ENCODE measurements at regions not wholly inside any gene's neighbourhood (a gene's known extent, or its start where the extent isn't known, plus 50 kb on each side); places are given as distances from the start of the nearest gene placed in this dataset.
"Not testable (repeated sequence)": the region's sequence is repeated elsewhere in the genome, so short reads cannot be mapped to it uniquely, and the experiment has no call there.

DNA sequence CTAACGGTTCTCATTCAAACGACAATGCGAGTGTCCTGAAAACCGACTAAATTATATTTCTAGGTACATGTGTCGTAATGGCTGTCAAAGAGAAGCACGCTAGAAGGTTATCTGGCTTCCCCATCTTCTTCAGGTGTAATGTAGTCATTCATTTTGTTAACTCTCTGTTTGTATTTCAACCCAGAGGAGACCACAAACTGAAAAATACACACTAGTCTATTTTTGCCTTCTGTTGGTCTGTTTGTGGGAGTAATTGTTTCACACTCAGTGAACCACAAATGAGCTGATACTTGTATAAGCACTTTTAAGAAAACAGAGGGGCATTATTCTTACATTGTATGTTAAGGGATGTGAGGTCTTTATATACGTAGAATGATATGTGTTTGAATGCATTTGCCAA, 305.9 kb downstream of the GATA3 start:
- H3K9me3 ChIP-seq: no peaks in the 10 kb centered on the region
- DNase-seq: no peak
- H3K27me3 ChIP-seq: no peaks in the 10 kb centered on the region
- no peaks in the 10 kb centered on the region for H3K36me3 ChIP-seq
- no peak overlapping the region for H3K4me3 ChIP-seq

DNA sequence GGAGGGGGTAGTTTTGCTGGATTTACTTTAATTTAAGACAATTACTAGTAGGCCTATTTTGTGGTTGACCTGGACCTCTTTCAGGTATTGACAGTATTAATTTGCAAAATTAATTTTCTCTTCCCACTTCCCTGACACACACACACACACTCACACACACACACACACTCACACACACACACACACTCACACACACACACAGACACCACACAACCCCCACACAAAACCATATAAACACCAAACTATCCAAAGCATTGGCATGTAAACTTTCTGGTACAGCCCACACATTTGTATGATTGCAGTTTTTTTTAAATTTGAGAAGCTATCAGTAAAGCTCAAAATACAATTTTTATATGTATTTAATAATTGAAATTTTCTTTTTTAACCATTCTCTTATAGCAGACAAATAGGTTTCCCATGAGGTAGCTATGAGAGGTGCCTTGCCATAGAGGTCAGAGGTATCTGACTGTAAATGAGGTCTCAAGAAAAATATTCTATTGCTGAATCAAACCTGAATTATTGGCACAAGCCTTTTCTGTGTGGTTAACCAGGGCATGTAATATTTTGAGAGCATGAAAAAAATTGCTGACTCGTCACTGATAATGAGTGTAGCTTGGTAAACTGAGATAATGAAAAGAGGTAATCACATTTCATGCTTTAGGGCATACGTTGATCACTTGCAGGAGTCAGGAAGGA, 306.5 kb downstream of the GATA3 start:
- H3K27me3 ChIP-seq: no peaks in the 10 kb centered on the region
- no peaks in the 10 kb centered on the region for H3K9me3 ChIP-seq
- DNase-seq: no peak
- H3K36me3 ChIP-seq: no peaks in the 10 kb centered on the region
- no peak overlapping the region for H3K4me3 ChIP-seq

DNA sequence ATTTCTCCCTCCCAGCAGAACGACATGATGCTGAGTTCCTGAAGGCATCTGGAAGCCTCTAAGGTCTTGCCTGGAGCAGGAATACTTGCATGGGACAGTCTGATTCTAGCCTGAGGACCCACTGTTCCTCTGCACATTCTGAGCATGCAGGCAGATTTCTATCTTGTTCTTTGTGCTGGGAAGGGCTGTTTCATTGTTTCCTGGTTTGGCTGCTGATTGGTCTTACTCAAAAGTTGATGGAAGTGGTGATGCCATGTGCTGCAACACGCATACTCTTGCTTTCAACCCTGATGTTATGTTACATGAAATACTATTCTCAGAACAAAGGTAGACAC, 307.0 kb downstream of the GATA3 start:
- DNase-seq: no peak
- Histone ChIP-seq H3K9me3 (no peaks in the 10 kb centered on the region), H3K4me3 (no peak overlapping the region), H3K27me3 (no peaks in the 10 kb centered on the region), H3K36me3 (no peaks in the 10 kb centered on the region)

DNA sequence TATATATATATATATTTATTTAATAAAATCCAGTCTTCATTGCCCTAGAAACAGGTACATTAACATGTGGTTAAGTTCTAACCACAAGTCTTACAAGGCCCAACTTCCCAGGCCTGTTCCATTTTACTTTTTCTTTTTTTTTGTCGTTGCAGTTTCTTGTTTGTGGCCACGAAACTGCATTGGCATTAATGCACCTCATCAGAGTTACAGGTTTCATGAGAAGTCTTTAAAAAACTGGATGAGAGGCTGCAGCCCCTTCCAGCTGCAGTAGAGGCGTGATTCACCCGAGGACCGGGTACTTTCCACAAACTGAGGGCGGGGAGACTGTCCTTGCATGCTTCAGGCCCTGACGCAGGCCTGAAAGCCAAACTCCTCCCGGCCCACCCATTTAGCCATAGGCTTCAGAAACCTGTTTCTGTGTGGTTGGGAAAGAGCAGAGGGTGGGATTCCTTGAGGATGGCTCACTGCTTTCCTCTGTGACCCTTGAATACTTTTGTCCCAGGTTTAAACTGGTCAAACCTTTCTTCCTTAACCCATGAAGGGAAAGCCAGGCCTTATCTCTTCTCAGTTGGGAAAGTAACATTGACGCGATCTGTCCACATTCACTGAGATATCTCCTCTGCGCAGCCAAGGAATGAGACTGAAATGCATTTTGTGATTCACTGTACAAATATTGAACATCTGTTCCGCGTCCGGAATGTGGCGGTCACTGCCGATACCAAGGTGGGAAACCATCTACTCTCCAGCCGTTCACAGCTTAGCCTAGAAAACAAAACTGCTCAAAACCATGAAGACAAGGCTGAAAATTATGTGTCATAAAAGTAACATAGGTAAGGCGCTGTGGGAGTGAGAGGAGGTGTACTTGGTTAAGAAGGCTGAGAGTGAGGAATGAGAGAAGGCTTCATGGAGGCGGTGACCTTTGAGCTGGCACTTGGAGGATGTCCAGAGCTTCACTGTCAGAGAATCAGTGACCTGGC, 311.7 kb downstream of the GATA3 start:
- no peaks in the 10 kb centered on the region for H3K27me3 ChIP-seq
- H3K4me3 ChIP-seq: no peak overlapping the region
- peak; percentile 30 for DNase-seq
- H3K9me3 ChIP-seq: no peaks in the 10 kb centered on the region
- H3K36me3 ChIP-seq: no peaks in the 10 kb centered on the region

DNA sequence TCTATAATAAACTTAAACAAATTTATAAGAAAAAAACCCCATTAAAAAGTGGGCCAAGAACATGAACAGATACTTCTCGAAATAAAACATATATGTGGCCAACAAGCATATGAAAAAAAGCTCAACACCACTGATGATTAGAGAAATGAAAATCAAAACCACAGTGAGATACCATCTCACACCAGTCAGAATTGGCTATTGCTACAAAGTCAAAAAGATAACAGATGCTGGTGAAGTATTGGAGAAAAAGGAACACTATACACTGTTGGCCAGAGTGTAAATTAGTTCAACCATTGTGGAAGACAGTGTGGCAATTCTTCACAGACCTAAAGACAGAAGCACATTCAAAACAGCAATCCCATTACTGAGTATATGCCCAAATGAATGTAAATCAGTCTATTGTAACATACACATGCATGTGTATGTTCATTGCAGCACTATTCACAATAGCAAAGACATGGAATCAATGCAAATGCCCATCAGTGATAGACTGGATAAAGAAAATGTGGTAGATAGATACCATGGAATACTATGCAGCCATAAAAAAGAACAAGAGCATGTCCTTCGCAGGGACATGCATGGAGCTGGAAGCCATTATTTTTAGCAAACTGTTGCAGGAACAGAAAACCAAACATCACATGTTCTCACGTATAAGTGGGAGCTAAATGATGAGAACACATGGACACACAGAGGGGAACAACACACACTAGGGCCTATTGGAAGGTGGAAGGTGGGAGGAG, 313.4 kb downstream of the GATA3 start:
- not testable (repeated sequence) for H3K9me3 ChIP-seq, H3K36me3 ChIP-seq, H3K27me3 ChIP-seq, DNase-seq, H3K4me3 ChIP-seq

DNA sequence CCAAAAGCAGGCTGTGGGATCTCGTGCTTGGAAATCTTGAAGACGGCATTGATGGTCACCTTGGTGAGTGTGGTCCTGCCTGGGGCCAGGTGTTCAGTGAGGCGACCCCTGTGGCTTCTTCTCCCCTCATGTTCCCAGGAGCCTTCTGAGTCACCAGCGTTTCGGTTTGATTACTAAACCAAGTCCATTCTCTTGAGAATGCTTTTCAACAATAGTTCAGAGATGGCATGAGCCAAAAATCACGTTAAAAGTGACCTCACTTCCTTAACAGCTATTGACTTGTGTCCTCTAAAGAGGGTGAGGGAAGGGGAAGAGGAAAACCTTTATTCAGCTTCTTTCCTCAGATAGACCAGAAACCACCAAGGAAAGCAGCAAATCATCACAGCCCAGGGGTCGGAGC, 315.2 kb downstream of the GATA3 start:
- Histone ChIP-seq H3K36me3 (no peaks in the 10 kb centered on the region), H3K4me3 (no peak overlapping the region), H3K9me3 (no peaks in the 10 kb centered on the region), H3K27me3 (no peaks in the 10 kb centered on the region)
- peak; percentile 4 for DNase-seq

DNA sequence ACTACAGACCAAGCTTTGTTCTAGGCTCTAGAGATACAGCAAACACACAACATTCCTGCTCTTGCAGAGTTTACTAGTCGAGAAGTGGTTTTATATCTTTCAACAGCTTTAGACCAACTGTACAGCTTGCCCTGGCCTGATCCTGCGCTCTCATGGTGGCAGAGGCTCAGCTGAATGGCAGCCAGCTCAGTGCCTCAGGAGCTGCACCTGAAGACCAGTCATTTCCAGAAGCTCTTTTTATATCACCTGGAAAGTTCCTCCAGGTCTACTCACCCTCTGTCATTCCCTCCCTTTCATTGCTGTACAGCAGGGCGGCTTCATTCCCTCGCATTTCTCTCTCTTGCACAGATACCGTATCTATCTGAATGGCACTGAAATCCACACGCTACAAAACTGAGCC, 319.8 kb downstream of the GATA3 start:
- H3K9me3 ChIP-seq: no peaks in the 10 kb centered on the region
- no peaks in the 10 kb centered on the region for H3K36me3 ChIP-seq
- no peaks in the 10 kb centered on the region for H3K27me3 ChIP-seq
- no peak for DNase-seq
- no peak overlapping the region for H3K4me3 ChIP-seq

DNA sequence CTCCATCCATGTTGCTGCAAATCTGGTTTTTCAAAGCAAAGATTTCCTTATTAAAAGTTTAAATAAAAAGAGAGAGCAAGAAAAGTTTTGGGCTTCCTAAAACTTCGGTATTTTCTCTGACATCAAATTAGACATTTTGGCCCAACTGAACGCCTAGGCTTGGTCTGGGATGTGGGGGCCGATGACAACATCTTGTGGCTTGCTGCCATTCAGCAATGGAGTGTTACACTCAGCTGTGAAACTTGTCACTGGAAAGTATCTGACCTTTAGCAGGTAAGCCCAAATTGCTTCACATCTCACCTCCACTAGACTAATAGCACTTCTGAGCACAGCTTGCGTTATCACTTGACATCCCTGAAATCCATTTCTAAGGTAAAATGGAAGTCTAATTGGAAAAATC, 320.6 kb downstream of the GATA3 start:
- DNase-seq: no peak
- H3K27me3 ChIP-seq: no peaks in the 10 kb centered on the region
- no peaks in the 10 kb centered on the region for H3K9me3 ChIP-seq
- H3K4me3 ChIP-seq: no peak overlapping the region
- H3K36me3 ChIP-seq: no peaks in the 10 kb centered on the region

DNA sequence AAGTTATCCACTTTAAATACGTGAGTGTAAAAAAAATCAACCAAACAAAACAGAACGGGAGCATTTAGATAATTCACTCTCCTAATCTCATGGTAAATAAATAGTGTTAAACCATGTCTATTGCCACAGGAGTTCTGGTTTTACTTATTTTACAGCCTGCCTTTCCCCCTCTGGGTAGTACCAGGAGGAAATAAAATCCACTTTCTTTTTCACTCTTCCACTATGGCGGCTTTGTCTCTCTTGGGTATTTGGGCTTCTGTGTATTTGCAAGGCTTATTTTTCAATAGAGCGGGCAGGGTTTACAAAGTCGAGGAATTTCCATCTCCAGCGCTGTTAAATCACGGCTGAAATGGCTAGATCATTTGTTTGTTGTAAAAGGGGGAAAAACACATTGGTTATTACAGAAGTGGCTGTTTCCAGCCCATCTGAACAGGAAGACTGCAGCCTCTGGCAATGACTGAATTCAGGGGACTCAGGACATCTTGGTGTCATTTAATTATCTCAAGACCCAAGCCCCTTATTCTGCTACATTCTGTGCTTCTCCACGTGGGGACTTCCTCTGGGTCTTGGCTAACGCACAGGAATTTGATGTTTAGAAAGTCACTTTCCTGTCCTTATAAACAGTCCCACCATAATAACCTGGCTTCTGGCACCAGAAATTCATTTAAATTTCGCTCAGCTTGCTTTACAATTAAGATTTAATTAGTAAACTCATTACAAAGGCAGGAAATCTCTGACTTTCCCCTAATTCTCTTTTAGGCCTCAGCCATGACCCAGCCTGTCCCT, 323.9 kb downstream of the GATA3 start:
- Histone ChIP-seq H3K4me3 (no peak overlapping the region), H3K36me3 (no peaks in the 10 kb centered on the region), H3K27me3 (no peaks in the 10 kb centered on the region), H3K9me3 (no peaks in the 10 kb centered on the region)
- DNase-seq: no peak

DNA sequence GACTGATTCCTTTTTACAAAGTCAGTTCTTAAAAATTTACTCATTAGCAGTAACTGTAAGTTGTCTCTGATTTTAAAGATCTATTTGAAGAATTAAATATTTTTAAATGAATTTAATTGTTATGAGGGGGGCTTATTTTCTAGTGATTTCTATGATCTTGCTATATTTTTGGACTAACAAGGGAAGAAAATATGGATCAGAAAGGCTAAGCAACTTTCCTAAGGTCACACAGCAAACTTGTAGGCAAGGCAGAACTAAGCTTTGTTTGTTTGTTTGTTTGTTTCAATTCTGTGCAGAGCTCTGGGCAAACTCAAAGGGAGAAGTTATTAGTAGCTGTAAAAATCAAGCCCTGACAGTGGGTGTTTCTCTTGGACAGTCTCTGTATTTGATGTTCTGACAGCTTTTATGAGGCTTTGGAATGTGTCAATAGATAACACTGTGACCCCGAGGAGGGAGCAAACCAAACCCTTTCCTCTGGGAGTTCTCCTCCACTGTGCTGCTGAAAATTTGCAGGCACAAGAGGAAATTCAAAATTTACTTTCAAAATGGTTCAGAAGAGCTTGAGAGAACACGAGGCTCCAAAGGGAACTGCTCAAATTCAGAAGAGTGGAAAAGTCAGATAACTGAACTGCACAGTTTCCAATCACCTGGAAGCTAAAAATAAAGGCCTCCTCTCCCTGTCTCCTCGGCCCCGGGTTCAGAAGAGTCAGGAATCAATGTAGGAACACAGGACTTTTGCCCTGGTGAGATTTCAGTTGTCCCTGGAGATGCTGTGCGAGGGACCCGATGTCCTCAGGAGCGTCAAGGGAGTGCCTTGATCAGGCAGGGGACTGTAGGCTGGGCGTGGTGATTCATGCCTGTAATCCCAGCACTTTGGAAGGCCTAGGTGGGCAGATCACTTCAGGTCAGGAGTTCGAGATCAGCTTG, 325.7 kb downstream of the GATA3 start:
- Histone ChIP-seq H3K9me3 (no peaks in the 10 kb centered on the region), H3K36me3 (no peaks in the 10 kb centered on the region), H3K27me3 (no peaks in the 10 kb centered on the region), H3K4me3 (no peak overlapping the region)
- DNase-seq: no peak

DNA sequence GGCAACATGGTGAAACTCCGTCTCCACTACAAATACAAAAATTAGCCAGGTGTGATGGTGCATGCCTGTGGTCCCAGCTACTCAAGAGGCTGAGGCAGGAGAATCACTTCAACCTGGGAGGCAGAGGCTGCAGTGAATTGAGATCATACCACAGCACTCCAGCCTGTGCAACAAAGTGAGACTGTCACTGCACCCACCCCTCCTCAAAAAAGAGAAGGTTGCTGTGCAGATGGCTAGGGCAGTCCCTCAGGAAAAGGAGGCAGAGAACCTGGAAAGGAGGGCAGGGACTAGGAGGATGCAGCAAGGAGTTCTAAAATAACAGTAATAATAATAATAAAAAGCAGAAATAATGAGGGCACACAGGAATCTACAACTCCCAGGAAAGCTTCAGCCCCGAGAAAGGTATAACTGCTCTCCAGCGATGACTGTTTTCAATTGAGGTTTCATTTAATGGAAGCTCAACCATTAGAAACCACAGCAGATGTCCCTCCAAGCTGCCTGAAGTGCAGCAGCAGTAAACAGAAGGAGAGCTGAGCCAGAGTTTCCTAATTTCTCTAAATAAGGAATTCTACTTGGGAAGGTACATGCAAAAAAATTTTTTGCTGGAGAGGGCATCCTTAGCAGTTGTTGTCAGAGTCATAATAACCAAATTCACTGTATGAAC, 326.5 kb downstream of the GATA3 start:
- no peaks in the 10 kb centered on the region for H3K27me3 ChIP-seq
- DNase-seq: no peak
- H3K9me3 ChIP-seq: no peaks in the 10 kb centered on the region
- H3K4me3 ChIP-seq: no peak overlapping the region
- H3K36me3 ChIP-seq: no peaks in the 10 kb centered on the region

DNA sequence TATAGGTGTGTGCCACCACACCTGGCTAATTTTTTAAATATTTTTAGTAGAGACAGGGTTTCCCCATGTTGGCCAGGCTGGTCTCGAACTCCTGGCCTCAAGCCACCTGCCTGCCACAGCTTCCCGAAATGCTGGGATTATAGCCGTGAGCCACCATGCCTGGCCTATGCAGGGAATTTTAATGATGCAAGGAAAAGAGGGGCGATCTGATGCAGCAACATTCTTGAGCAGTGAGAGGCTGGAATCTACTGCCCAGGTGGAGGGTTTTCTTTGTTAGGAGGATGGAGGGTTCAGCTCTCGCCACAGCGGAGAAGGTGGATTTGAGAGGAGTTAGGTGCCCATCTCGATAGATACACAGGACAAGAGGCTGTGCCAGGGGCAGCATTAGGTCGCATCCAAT, 332.3 kb downstream of the GATA3 start:
- Histone ChIP-seq H3K36me3 (no peaks in the 10 kb centered on the region), H3K9me3 (no peaks in the 10 kb centered on the region), H3K4me3 (no peak overlapping the region), H3K27me3 (no peaks in the 10 kb centered on the region)
- no peak for DNase-seq

DNA sequence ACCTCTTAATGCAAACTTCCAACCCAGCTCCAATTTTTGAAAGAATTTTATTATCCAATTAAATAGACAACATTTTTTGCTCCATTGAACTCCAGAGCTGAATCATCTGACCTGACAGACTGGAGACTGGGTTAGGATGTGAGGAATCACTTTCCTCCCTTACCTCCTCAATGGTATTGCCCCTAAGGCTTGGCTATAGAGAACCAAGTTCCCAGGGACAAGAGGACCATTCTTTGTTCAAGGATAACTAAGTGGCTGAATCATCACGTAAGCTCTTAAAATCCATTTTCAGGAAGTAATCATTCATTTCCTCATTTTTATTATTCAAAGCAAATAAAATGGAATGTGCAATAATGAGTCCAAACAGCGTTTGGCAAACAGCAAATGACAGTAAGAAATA, 335.1 kb downstream of the GATA3 start:
- DNase-seq: no peak
- Histone ChIP-seq H3K4me3 (no peak overlapping the region), H3K9me3 (no peaks in the 10 kb centered on the region), H3K27me3 (no peaks in the 10 kb centered on the region), H3K36me3 (no peaks in the 10 kb centered on the region)

DNA sequence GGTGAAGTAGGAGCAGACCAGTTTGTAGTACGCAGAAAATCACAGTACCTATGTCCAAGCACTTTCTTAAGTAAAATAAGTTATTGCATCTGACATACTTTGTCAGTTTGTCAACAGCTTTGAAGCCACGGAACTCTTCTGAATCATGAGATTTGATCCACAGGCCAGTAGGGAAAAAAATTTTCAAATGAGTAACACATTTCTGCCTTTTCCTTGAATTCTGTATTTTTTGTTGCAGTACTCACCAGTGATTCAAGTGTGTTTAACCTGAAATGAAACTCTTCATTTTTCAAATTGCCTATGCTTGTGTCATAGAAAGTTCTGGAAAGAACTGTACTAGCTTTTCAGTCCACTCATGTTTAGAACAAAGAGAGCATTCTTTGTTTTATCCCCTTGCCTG, 337.7 kb downstream of the GATA3 start:
- no peak for DNase-seq

DNA sequence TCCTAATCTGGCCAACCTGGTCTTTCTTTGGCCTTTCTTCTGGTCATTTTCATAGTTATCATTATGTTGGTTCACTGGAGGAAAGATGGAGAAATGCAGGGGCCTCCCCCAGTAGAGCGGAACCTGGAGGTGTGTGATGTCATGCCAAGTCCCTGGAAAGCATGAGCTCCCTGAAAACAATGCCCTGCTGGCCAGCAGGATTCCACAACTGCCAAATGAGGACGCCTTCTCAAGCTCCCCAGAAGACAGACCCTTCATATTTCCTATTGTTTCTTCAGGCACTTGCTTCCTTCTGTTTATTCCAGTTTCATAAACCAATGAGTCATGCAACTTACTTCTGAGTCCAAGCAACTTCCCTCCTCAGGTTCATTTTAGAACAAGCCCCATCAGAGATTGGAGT, 339.0 kb downstream of the GATA3 start:
- peak; percentile 53 for DNase-seq
- H3K4me3 ChIP-seq: no peak overlapping the region

More for the DNA sequence above, 337.7 kb downstream of the GATA3 start:
- Histone ChIP-seq H3K27me3 (no peaks in the 10 kb centered on the region), H3K36me3 (no peaks in the 10 kb centered on the region), H3K4me3 (no peak overlapping the region), H3K9me3 (no peaks in the 10 kb centered on the region)

More for the DNA sequence above, 339.0 kb downstream of the GATA3 start:
- Histone ChIP-seq H3K27me3 (no peaks in the 10 kb centered on the region), H3K36me3 (no peaks in the 10 kb centered on the region), H3K9me3 (no peaks in the 10 kb centered on the region)
